Hematopoietic multipotent progenitor cell treated with erythropoietin and hydrocortisone succinate and interleukin-3 and kit ligand, for 4 days (in vitro differentiated cells): ENCODE measurements at regions not wholly inside any gene's neighbourhood (a gene's known extent, or its start where the extent isn't known, plus 50 kb on each side); places are given as distances from the start of the nearest gene placed in this dataset.
"Not testable (repeated sequence)": the region's sequence is repeated elsewhere in the genome, so short reads cannot be mapped to it uniquely, and the experiment has no call there.

Experiments used
- DNase-seq: peaks from one replicate; pipeline ENCODE4 v3.0.0-alpha.2; 2015

- no peak for DNase-seq
Observed at GRCh38 chr11:8772571-8773519, 90.3 kb downstream of the RPL27A start.

DNA sequence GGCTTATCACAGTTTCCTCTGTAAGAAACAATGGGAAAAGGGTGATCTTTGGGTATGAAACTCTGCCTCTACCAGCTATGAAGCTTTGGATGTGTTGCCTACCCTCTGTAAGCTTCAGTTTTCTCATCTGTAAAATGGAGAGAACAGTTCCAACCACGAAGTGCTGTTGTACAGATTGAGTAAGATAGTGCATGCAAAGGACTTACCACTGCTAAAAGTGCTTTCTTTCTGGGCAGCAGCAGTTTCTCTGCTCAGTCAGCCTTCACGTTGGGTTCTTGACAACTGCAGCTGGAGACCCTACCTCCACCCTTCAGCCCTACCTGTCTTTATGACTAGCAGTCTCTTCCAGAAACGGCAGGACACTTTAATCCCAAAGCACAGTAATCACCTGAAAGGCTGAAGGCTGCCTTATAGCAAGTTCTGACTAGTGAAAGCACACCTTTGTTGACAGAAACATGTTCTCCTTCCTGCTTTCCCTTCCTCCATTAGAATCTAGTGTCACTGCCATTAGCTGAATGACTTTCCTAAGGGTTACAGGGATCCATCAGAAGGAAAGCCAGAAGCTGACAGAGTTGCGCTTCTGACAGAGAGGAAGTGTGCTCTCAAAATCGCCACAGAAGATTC, 91.4 kb downstream of the RPL27A start:
- peak; percentile 33 for DNase-seq

- DNase-seq = not testable (repeated sequence)
Observed at GRCh38 chr11:8774916-8775315, 92.3 kb downstream of the RPL27A start.

DNA sequence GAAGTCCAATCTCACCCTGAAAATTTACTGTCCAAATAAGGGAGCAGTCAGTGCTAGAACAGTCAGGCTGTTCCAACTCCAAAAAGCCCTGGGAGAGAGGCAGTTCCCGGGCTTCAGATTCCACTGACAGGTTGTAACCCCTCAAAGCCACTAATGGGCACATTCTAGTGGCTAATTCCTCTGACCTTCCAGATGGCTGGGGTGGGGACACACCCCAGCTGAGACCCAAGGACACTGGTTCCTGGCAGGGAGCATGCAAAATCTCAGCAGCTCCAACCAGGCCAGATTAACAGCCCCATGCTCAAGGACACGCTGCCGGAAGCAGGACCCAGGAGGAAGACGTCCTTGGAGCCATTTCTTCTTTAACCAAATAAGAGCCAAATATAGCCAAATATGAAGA, 92.7 kb downstream of the RPL27A start:
- DNase-seq = no peak

DNA sequence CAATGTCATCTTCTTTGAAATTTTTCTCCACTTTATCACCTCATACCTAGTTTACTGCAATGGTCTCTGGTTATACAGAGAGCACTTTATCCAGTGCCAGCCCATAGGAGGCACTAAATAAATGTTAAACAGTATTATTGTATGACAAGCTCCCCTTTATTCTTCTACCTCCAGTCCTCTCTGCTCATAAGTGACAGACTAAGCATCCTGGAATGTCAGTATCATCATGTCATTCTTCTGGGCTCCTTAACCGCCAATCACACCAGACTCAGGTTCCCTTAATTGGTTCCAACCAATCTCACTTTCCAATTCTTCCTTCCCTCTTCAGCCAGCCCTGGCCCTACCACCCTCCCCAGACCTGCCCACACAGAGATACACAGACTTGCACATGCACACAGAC, 93.1 kb downstream of the RPL27A start:
- no peak for DNase-seq

DNA sequence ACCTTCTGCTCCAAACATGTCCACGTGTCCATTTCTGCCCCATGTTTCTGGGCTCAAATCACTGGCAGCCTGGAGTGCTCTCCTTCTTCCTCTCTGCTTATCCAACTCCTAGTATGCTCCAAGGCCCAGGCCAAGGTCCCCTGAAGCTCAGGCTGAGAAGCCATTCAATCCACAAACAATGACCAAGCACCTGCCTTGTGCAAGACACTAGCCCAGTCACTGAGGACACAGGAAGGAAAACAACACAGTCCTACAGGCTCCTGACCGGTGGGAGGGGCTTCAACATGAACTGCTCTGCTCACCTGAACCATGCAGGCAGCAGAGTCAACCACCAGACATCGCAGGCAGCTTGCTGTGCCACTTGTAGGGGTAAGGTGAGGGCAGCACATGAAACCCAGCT, 93.6 kb downstream of the RPL27A start:
- no peak for DNase-seq

DNA sequence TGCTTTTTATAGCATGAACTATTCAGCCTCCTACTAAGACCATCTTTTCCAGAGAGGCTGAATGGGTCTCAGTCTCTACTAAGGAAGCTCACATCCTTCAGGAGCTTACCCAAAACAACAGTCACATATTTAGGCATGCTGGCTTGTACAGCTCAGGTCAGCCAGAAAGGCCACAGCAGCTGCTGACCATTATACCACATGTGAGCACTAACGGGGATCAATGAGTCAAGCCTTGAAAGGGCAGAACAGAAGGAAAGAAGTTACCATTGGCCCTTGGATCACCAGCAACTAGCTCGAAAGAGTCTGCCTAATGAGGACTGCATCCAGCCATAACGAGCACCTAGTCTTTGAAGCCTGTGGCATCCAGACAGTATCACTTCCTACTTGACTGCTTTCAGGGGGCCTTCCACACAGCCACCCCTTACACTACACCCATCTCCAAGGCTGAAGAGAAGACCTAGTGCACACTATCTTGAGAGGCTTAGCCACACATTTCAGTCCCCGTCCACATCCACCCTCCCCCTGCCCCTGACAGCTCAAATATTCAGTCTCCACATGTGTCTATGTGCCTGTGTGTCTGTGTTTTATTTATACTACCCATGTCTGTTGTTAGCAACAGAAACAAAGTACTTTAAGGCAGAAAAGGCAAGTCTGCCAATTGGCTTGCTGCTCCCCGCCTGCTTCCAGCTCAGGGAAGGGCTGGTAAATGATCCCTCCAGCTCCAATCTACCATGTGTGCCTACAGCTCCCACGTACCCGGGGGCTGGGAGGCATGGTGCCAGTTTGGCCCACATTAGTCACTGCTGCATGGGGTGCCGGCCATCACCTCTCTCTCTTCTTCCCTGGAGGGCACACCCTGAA, 95.5 kb downstream of the RPL27A start:
- no peak for DNase-seq

DNA sequence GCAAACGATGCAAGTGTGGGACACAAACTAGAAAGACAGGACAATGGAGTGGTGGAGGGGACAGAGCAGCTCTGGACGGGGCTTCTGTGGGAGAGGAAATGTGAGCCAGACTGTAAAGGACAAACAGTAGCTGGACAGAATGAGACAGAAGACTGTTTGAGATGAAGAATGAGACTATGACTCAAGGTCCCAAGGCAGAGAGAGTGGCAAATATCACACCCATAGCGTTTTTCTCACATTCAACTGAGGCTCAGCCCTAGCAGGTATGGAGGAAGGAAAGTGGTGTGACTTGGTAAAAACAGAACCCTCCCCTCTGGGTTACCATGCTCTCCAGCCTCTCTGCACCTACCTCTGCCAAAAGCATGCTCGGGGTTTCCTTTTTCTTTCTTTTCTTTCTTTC, 96.5 kb downstream of the RPL27A start:
- DNase-seq = no peak

GRCh38 chr11:8779732-8780131, 97.1 kb downstream of the RPL27A start:
- DNase-seq = no peak

- no peak for DNase-seq
Observed at GRCh38 chr11:8784954-8785353, 102.4 kb downstream of the RPL27A start.

DNA sequence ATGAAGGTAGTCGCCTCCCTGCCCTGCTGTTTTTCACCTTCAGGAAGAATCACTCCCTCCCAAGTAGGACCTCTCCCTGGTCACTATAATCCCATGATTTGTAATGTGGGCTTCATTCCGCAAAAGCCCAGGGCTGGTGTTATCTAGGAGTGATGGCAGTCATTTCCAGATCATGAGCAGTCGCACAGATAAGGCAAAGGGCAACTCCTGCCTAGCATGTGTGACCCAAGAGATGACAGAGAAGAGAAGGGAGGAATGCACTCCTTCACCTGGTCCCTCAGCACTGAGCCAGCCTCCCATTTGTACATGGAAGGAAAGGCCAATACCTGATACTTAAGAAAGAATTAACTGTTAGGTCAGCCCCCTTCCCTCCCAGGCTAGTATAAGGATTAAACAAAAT, 102.9 kb downstream of the RPL27A start:
- DNase-seq = no peak

- DNase-seq = no peak
Observed at GRCh38 chr11:8785998-8786397, 103.4 kb downstream of the RPL27A start.

- no peak for DNase-seq
Observed at GRCh38 chr11:8786933-8787332, 104.3 kb downstream of the RPL27A start.

- no peak for DNase-seq
Observed at GRCh38 chr11:8787372-8787771, 104.8 kb downstream of the RPL27A start.

DNA sequence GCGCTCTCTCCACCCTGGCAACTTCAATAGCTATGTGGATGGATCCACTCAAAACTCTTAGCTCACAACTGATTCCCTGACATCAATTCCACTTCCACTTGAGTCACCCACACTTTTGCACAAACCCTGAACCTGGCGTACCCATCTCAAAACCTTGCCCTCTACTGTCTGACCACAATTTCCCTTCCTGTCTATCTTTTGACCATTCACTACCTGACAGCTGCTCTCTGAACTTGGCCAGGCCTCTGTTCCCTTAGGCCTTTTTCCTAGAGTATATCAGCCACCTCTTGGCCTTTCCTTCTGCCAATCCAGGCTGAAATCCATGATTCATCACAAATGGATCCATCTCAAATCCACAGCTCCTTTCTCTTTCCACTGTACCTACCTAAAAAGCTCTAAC, 106.0 kb downstream of the RPL27A start:
- DNase-seq = no peak

- DNase-seq = no peak
Observed at GRCh38 chr11:8789864-8790263, 107.3 kb downstream of the RPL27A start.

- DNase-seq = no peak
Observed at GRCh38 chr11:8790968-8791367, 108.4 kb downstream of the RPL27A start.

GRCh38 chr11:8792710-8793109, 110.1 kb downstream of the RPL27A start:
- DNase-seq = no peak

DNA sequence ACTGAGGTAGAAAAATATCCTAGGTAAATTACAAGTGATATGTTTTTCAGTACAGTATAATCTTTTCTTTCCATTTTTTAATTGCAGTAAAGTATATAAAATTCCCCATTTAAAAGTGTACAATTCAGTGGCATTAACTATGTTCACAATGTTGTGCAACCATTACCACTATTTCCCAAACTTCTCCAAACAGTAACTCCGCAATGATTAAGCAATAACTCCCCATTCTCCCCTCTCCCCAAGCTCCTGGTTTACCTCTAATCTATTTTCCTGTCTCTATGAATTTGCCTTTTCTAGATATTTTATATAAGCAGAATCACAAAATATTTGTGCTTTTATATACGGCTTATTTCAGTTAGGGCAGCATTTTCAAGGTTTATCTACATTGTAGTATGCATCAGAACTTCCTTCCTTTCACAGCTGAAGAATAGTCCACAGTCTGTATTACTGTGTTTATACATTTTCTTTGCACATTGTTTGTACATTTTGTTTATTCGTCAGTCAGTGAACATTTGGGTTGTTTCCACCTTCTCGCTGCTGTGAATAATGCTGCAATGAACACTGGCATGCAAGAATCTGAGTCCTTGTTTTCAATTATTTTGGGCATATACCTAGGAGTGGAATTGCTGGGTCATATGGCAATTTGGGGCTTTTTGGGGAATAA, 110.7 kb downstream of the RPL27A start:
- DNase-seq = no peak

DNA sequence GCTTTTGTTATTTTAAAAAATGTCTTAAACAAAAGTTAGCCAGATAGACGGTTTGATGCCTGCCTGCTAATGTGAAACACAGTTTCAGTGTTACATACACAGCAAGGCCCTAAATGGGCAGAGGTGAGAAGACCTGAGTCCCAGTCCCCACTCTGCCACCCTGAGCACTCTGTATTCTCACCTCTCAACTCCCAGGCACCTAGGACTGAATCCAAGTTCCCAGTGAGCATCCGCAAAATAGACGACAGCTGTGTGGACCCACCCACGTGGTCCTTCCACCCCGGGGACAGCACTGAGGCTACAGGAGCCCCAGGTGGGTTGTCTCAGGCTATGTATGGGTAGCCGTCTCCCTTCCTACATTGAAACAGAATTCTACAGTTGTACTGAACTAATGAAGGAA, 111.5 kb downstream of the RPL27A start:
- DNase-seq = no peak

GRCh38 chr11:8794677-8795103, 112.1 kb downstream of the RPL27A start:
- DNase-seq = peak; percentile 41

GRCh38 chr11:8796941-8797340, 114.0 kb upstream of the AKIP1 start:
- DNase-seq = no peak

DNA sequence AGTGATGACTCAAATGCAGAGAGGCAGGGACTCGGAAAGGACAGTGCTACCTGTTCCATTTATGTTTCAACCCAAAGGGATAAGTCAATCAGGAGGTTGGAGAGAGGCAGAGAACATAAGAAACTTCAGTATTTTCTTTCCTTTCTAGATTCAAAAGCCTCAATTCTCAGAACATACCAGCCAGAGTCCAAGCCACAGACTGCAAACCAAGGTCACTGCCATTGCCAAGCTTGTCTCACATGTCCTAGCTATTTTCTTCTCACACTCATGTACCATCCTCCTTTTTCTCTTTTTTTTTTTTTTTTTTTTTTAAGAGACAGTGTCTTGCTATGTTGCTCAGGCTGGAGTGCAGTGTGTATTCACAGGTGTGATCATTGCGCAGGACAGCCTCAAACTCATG, 111.7 kb upstream of the AKIP1 start:
- no peak for DNase-seq
